GM23338 (cell line): ENCODE measurements at regions not wholly inside any gene's neighbourhood (a gene's known extent, or its start where the extent isn't known, plus 50 kb on each side); places are given as distances from the start of the nearest gene placed in this dataset.

Experiments used
- ATAC-seq: fragments of 200-7000 bp; cut with Tn5 transposase; 3 replicates; pipeline ENCODE4 v1.9.1; 2020
- DNase-seq: peaks from one replicate; pipeline ENCODE4 v3.0.0-alpha.2; 2015; ENCODE audit warnings: low spot score
- H2AFZ ChIP-seq: fragments of 200-600 bp; sonication (generic); 2 replicates; pipeline ENCODE4 v1.8.0; 2016; ENCODE audit warnings: antibody characterized with exemption, mild to moderate bottlenecking, moderate library complexity
- H3F3A ChIP-seq: fragments of 200-600 bp; sonication (generic); replicated peaks from 2 replicates; pipeline ENCODE4 v1.8.0; 2017; ENCODE audit warnings: antibody characterized with exemption, mixed run types, low read depth
- H3K27ac ChIP-seq: fragments of 200-600 bp; sonication (generic); 2 replicates; pipeline ENCODE4 v1.6.1; 2016; ENCODE audit warnings: low read depth
- H3K27me3 ChIP-seq: fragments of 200-600 bp; sonication (generic); 2 replicates; pipeline ENCODE4 v1.8.0; 2016; ENCODE audit warnings: mild to moderate bottlenecking, mixed run types, moderate library complexity; ENCODE audit not compliant: insufficient read depth
- H3K36me3 ChIP-seq: fragments of 200-600 bp; sonication (generic); 2 replicates; pipeline ENCODE4 v1.8.0; 2016; ENCODE audit warnings: mild to moderate bottlenecking; ENCODE audit not compliant: insufficient read depth
- H3K4me1 ChIP-seq: fragments of 200-600 bp; sonication (generic); 2 replicates; pipeline ENCODE4 v1.8.0; 2016; ENCODE audit warnings: mild to moderate bottlenecking, moderate library complexity; ENCODE audit not compliant: insufficient read depth
- H3K4me2 ChIP-seq: fragments of 200-600 bp; sonication (generic); 2 replicates; pipeline ENCODE4 v1.7.1; 2017; ENCODE audit warnings: mixed run types
- H3K4me3 ChIP-seq: fragments of 200-600 bp; sonication (generic); 2 replicates; pipeline ENCODE4 v1.6.1; 2016; ENCODE audit warnings: mixed run types
- H3K79me2 ChIP-seq: fragments of 200-600 bp; sonication (generic); replicated peaks from 2 replicates; pipeline ENCODE4 v1.8.0; 2017; ENCODE audit warnings: mild to moderate bottlenecking; ENCODE audit not compliant: insufficient read depth
- H3K9me2 ChIP-seq: fragments of 200-600 bp; sonication (generic); 2 replicates; pipeline ENCODE4 v1.8.0; 2017; ENCODE audit not compliant: insufficient read depth
- H4K20me1 ChIP-seq: fragments of 200-600 bp; sonication (generic); replicated peaks from 2 replicates; pipeline ENCODE4 v1.8.0; 2017; ENCODE audit warnings: mild to moderate bottlenecking; ENCODE audit not compliant: insufficient read depth
- H3K27ac Mint-ChIP-seq: 2 replicates; pipeline ENCODE4 v1.8.0; 2020; ENCODE audit warnings: inconsistent platforms, mild to moderate bottlenecking, moderate library complexity, mixed read lengths
- H3K27me3 Mint-ChIP-seq: 3 replicates; pipeline ENCODE4 v1.8.0; 2022; ENCODE audit warnings: low read depth, mild to moderate bottlenecking, moderate library complexity, mixed read lengths, inconsistent platforms; ENCODE audit not compliant: insufficient read depth, poor library complexity
- H3K36me3 Mint-ChIP-seq: 3 replicates; pipeline ENCODE4 v1.8.0; 2021; ENCODE audit warnings: low read depth, mild to moderate bottlenecking, inconsistent platforms, moderate library complexity, mixed read lengths
- H3K4me1 Mint-ChIP-seq: 3 replicates; pipeline ENCODE4 v1.8.0; 2020; ENCODE audit warnings: mild to moderate bottlenecking, inconsistent platforms, mixed read lengths
- H3K4me3 Mint-ChIP-seq: 3 replicates; pipeline ENCODE4 v1.8.0; 2021; ENCODE audit warnings: moderate library complexity, mild to moderate bottlenecking, inconsistent platforms, mixed read lengths
- H3K9me3 Mint-ChIP-seq: 3 replicates; pipeline ENCODE4 v1.8.0; 2020; ENCODE audit warnings: moderate library complexity, mild to moderate bottlenecking, inconsistent platforms, mixed read lengths
- CTCF ChIP-seq, 2 experiments: fragments of 200-600 bp in 1 of 2; sonication (generic) in 1 of 2; conservative IDR thresholded peaks; 2 replicates each; pipeline versions ENCODE4 v1.5.1 to v1.6.1; 2016 to 2017; ENCODE audit warnings: antibody characterized with exemption in 2 of 2, low read depth in 2 of 2, mild to moderate bottlenecking in 2 of 2, moderate library complexity in 1 of 2
- ETS1 ChIP-seq: IDR thresholded peaks from 2 replicates; pipeline ENCODE4 v1.6.1; 2016; ENCODE audit warnings: antibody characterized with exemption
- EZH2 ChIP-seq: fragments of 200-600 bp; sonication (generic); IDR thresholded peaks from one replicate; pipeline ENCODE4 v1.8.0; 2017; ENCODE audit warnings: antibody characterized with exemption, mild to moderate bottlenecking, low read depth; ENCODE audit not compliant: unreplicated experiment
- EZH2phosphoT487 ChIP-seq: fragments of 200-600 bp; sonication (generic); IDR thresholded peaks from one replicate; pipeline ENCODE4 v1.8.1; 2018; ENCODE audit warnings: antibody characterized with exemption; ENCODE audit not compliant: unreplicated experiment
- JUNB ChIP-seq: IDR thresholded peaks from one replicate; pipeline ENCODE4 v1.6.1; 2016; ENCODE audit warnings: antibody characterized with exemption; ENCODE audit not compliant: unreplicated experiment
- NANOG ChIP-seq: IDR thresholded peaks from 2 replicates; pipeline ENCODE4 v1.6.1; 2016; ENCODE audit warnings: antibody characterized with exemption, borderline replicate concordance
- POLR2AphosphoS5 ChIP-seq: IDR thresholded peaks from 2 replicates; pipeline ENCODE4 v1.6.1; 2016; ENCODE audit warnings: antibody characterized with exemption, low read depth
- STAT1 ChIP-seq: IDR thresholded peaks from one replicate; pipeline ENCODE4 v1.6.1; 2016; ENCODE audit warnings: antibody characterized with exemption; ENCODE audit not compliant: unreplicated experiment
- ZNF114 ChIP-seq: fragments of 250-450 bp; sonication (Bioruptor Pico); IDR thresholded peaks from 2 replicates; pipeline ENCODE4 v1.5.0; 2020; ENCODE audit warnings: mild to moderate bottlenecking, moderate library complexity
- ZNF331 ChIP-seq: fragments of 250-450 bp; sonication (Bioruptor Pico); IDR thresholded peaks from 2 replicates; pipeline ENCODE4 v1.5.0; 2020; ENCODE audit warnings: low read depth, mild to moderate bottlenecking, moderate library complexity
- ZNF462 ChIP-seq: fragments of 250-450 bp; sonication (Bioruptor Pico); IDR thresholded peaks from 2 replicates; pipeline ENCODE4 v1.5.0; 2020; ENCODE audit warnings: mild to moderate bottlenecking, moderate library complexity

- TF ChIP-seq ZNF462 (CRISPR knock-in tag), result no peak
- TF ChIP-seq POLR2AphosphoS5, result no peak
These were observed 115.4 kb downstream of the CCDC34 start (continued) for GRCh38 chr11:27247660-27248059.

GRCh38 chr11:27246925-27247324 is 116.1 kb downstream of the CCDC34 start:
- H3K4me1 ChIP-seq, result peaks cover 25% of the 10 kb centered on the region
- no peaks in the 10 kb centered on the region; the same call in 1 of the 2 replicates for H3K9me2 ChIP-seq
- peaks cover 11% of the 10 kb centered on the region; the same call in 1 of the 2 replicates for H3K36me3 ChIP-seq
- Mint-ChIP-seq H3K27ac (no peak overlapping the region), H3K4me1 (peaks cover 28% of the 10 kb centered on the region), H3K36me3 (no peaks in the 10 kb centered on the region), H3K9me3 (no peaks in the 10 kb centered on the region; the same call in 2 of the 3 replicates), H3K4me3 (no peak overlapping the region), H3K27me3 (peaks cover 3% of the 10 kb centered on the region)
- no peak overlapping the region for H3K4me3 ChIP-seq
- no peak overlapping the region for H2AFZ ChIP-seq
- H3K4me2 ChIP-seq, result no peak overlapping the region
- no peaks in the 10 kb centered on the region for H4K20me1 ChIP-seq
- H3K27me3 ChIP-seq, result no peaks in the 10 kb centered on the region
- no peaks in the 10 kb centered on the region for H3K79me2 ChIP-seq
- no peak for ATAC-seq
- H3K27ac ChIP-seq, result no peak overlapping the region
- H3F3A ChIP-seq, result no peaks in the 10 kb centered on the region
- DNase-seq, result no peak
- no peak for TF ChIP-seq ZNF331 (CRISPR knock-in tag)
- no peak for TF ChIP-seq JUNB
- no peak for TF ChIP-seq STAT1
- no peak for TF ChIP-seq EZH2
- no peak for TF ChIP-seq CTCF (conservative IDR thresholded peaks at IDR 0.05; ENCODE audit: low read depth in 2 of 2)
- TF ChIP-seq ZNF114 (CRISPR knock-in tag), result no peak
- TF ChIP-seq ETS1, result no peak
- no peak for TF ChIP-seq EZH2phosphoT487
- TF ChIP-seq NANOG, result no peak
- no peak for TF ChIP-seq POLR2AphosphoS5
